Gastroesophageal sphincter (tissue), 3 donors: ENCODE measurements at regions not wholly inside any gene's neighbourhood (a gene's known extent, or its start where the extent isn't known, plus 50 kb on each side); places are given as distances from the start of the nearest gene placed in this dataset.

Experiments
- CTCF ChIP-seq, 4 experiments: fragments of 200-600 bp in 2 of 4; fragments of 450-650 bp in 2 of 4; sonication (generic) in 1 of 4; IDR thresholded peaks; one replicate each; pipeline ENCODE4 v1.5.1; 2017 to 2019; ENCODE audit warnings: antibody characterized with exemption in 4 of 4, mild to moderate bottlenecking in 2 of 4, moderate library complexity in 2 of 4
- POLR2A ChIP-seq, 2 donors: fragments of 450-650 bp; IDR thresholded peaks; one replicate each; pipeline ENCODE4 v1.6.1; 2017; ENCODE audit warnings: antibody characterized with exemption in 2 of 2, mild to moderate bottlenecking in 2 of 2, moderate library complexity in 1 of 2

GRCh38 chr19:13581576-13581975 is 75.3 kb upstream of the CACNA1A start:
- no peak for TF ChIP-seq CTCF (IDR thresholded peaks at IDR 0.05)
- no peak for TF ChIP-seq POLR2A (IDR thresholded peaks at IDR 0.05)
